Right lobe of liver (tissue), 6 donors: ENCODE measurements at regions not wholly inside any gene's neighbourhood (a gene's known extent, or its start where the extent isn't known, plus 50 kb on each side); places are given as distances from the start of the nearest gene placed in this dataset.
A peak's percentile ranks its signal among the peaks of the same experiment; 100 is the strongest.

Experiments used
- ATAC-seq, 4 donors: fragments of 200-7000 bp; cut with Tn5 transposase; one replicate each; pipeline ENCODE4 v1.9.1; 2020; ENCODE audit warnings: mild to moderate bottlenecking in 4 of 4, moderate library complexity in 4 of 4
- DNase-seq, 3 donors: peaks; one replicate each; pipeline ENCODE4 v3.0.0-alpha.2; 2020
- H3K27ac ChIP-seq, 3 donors: fragments of 200-600 bp; one replicate each; pipeline ENCODE4 v1.8.0; 2022
- H3K27me3 ChIP-seq, 2 donors: fragments of 200-600 bp; one replicate each; pipeline ENCODE4 v1.8.0; 2022
- H3K36me3 ChIP-seq, 4 donors: fragments of 200-600 bp; sonication (generic) in 1 of 4; one replicate each; pipeline versions ENCODE4 v1.5.1 to v1.8.0; 2017 to 2022; ENCODE audit warnings: control low read depth in 1 of 4
- H3K4me1 ChIP-seq, 4 donors: fragments of 200-600 bp; sonication (generic) in 1 of 4; one replicate each; pipeline versions ENCODE4 v1.5.1 to v1.8.0; 2017 to 2022; ENCODE audit warnings: control low read depth in 1 of 4
- H3K4me3 ChIP-seq, 3 donors: fragments of 200-600 bp; one replicate each; pipeline ENCODE4 v1.8.0; 2022
- H3K9me3 ChIP-seq, 4 donors: fragments of 200-600 bp; sonication (generic) in 1 of 4; one replicate each; pipeline versions ENCODE4 v1.5.1 to v1.8.0; 2017 to 2022; ENCODE audit warnings: control low read depth in 1 of 4
- CTCF ChIP-seq, 4 donors: fragments of 200-600 bp in 3 of 4; fragments of 450-650 bp in 1 of 4; IDR thresholded peaks; one replicate each; pipeline versions ENCODE4 v1.5.1 to v1.8.0; 2016 to 2022; ENCODE audit warnings: antibody characterized with exemption in 4 of 4, mild to moderate bottlenecking in 2 of 4
- POLR2A ChIP-seq: fragments of 450-650 bp; IDR thresholded peaks from one replicate; pipeline ENCODE4 v1.6.1; 2017; ENCODE audit warnings: antibody characterized with exemption, mild to moderate bottlenecking
- WGBS: methylation state at CpG from one replicate; pipeline ENCODE4 v1.1.6; 2018; ENCODE audit warnings: low coverage, low lambda C conversion rate; ENCODE audit not compliant: insufficient coverage; ENCODE audit errors: missing lambda C conversion rate; 5-methylcytosine and 5-hydroxymethylcytosine counted together
- intact Hi-C, 2 donors: fragments of 100-400 bp; cut with DNase I; formaldehyde crosslinking; loops; one replicate each; pipeline versions ENCODE4 v1.11.2 to v1.14.1; 2022
- donor health status: DM: no; HTN: yes; CAD: no.
- donor health status: DM: no; HTN: no; CAD: no.
- donor health status: DM: no; HTN: no; CAD: no.
- donor health status: DM: no; HTN: yes; CAD: no.
- donor health status: DM: no; HTN: yes; CAD: no.

- intact Hi-C loops = no loop called here
- H3K27me3 ChIP-seq = peaks cover 4 to 51% of the 10 kb centered on the region in 2 donors
- 5% methylated on average over 2 of the region's 2 CpGs for WGBS
Observed at GRCh38 chr15:96418146-96418545, 87.6 kb downstream of the NR2F2 start.

GRCh38 chr15:96421178-96421601, 90.7 kb downstream of the NR2F2 start:
- no peaks in the 10 kb centered on the region for H3K9me3 ChIP-seq
- no peak for DNase-seq
- TF ChIP-seq CTCF (IDR thresholded peaks at IDR 0.05) = no peak
- TF ChIP-seq POLR2A = no peak
- no peak overlapping the region for H3K27ac ChIP-seq
- ATAC-seq = no peak
- WGBS = 28% methylated on average over 8 of the region's 8 CpGs
- intact Hi-C loops = no loop called here
- peaks cover 0 to 10% (median 0%) of the 10 kb centered on the region in 4 donors for H3K4me1 ChIP-seq
- H3K4me3 ChIP-seq = no peak overlapping the region
- peaks cover 4 to 52% of the 10 kb centered on the region in 2 donors for H3K27me3 ChIP-seq
- no peaks in the 10 kb centered on the region for H3K36me3 ChIP-seq

More at GRCh38 chr15:96418146-96418545, 87.6 kb downstream of the NR2F2 start:
- TF ChIP-seq CTCF (IDR thresholded peaks at IDR 0.05) (no peak), POLR2A (no peak)
- H3K4me3 ChIP-seq = no peak overlapping the region
- peaks cover 0 to 11% (median 0%) of the 10 kb centered on the region in 4 donors for H3K4me1 ChIP-seq
- no peak for ATAC-seq
- H3K9me3 ChIP-seq = no peaks in the 10 kb centered on the region
- H3K27ac ChIP-seq = no peak overlapping the region
- DNase-seq = no peak
- no peaks in the 10 kb centered on the region for H3K36me3 ChIP-seq

GRCh38 chr15:96422125-96422524, 91.6 kb downstream of the NR2F2 start:
- Histone ChIP-seq H3K27me3 (peaks cover 4 to 44% of the 10 kb centered on the region in 2 donors), H3K27ac (no peak overlapping the region), H3K4me3 (no peak overlapping the region), H3K9me3 (no peaks in the 10 kb centered on the region), H3K36me3 (no peaks in the 10 kb centered on the region), H3K4me1 (peaks cover 0 to 1% (median 0%) of the 10 kb centered on the region in 4 donors)
- 19% methylated on average over 7 of the region's 7 CpGs for WGBS
- DNase-seq = no peak
- intact Hi-C loops = no loop called here
- no peak for ATAC-seq
- TF ChIP-seq CTCF (IDR thresholded peaks at IDR 0.05) = no peak
- TF ChIP-seq POLR2A = no peak

- H3K9me3 ChIP-seq = no peaks in the 10 kb centered on the region
- DNase-seq (no peak), ATAC-seq (no peak)
- peaks cover 4 to 28% of the 10 kb centered on the region in 2 donors for H3K27me3 ChIP-seq
- H3K27ac ChIP-seq = no peak overlapping the region
- intact Hi-C loops = no loop called here
- no peaks in the 10 kb centered on the region for H3K4me1 ChIP-seq
- 78% methylated on average over 4 of the region's 4 CpGs for WGBS
- no peaks in the 10 kb centered on the region for H3K36me3 ChIP-seq
- TF ChIP-seq CTCF (IDR thresholded peaks at IDR 0.05) (no peak), POLR2A (no peak)
- H3K4me3 ChIP-seq = no peak overlapping the region
Observed at GRCh38 chr15:96424674-96425073, 94.2 kb downstream of the NR2F2 start.

DNA sequence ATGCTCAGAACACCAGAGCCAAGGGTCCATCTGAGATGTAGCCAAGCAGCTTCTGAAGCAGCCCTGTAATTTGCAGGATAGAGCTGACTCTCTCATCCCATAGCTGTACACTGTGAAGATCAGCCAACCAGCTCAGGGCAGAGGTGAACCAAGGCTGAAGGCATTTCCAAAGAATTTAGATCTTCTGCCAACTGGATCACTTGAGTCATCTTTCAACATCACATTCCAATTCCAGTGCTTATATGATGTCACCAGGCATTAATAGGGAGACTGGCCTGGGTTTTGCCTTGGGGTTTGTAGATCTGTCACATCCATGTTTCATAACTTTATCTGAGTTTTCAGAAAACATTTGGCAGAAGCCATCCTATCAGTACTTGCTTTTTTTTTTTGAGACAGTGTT, 98.2 kb downstream of the NR2F2 start:
- no peak overlapping the region for H3K4me3 ChIP-seq
- ATAC-seq = peak; percentile 44 to 80 (median 60)
- no peaks in the 10 kb centered on the region for H3K4me1 ChIP-seq
- TF ChIP-seq POLR2A (no peak), CTCF (IDR thresholded peaks at IDR 0.05) (no peak)
- no peaks in the 10 kb centered on the region for H3K36me3 ChIP-seq
- peaks cover 0 to 5% of the 10 kb centered on the region in 2 donors for H3K27me3 ChIP-seq
- intact Hi-C loops = no loop called here
- H3K27ac ChIP-seq = no peak overlapping the region
- H3K9me3 ChIP-seq = no peaks in the 10 kb centered on the region
- no peak for DNase-seq
